OCI-LY1 (cell line): ENCODE measurements at regions not wholly inside any gene's neighbourhood (a gene's known extent, or its start where the extent isn't known, plus 50 kb on each side); places are given as distances from the start of the nearest gene placed in this dataset.

Source experiments
- H2AFZ ChIP-seq: fragments of 200-600 bp; sonication (generic), shearing (Covaris generic); 2 replicates; pipeline ENCODE4 v1.6.0; 2014; ENCODE audit warnings: antibody characterized with exemption, mild to moderate bottlenecking, low read length
- H3F3A ChIP-seq: fragments of 200-600 bp; sonication (generic), shearing (Covaris generic); 2 replicates; pipeline ENCODE4 v1.6.0; 2014; ENCODE audit warnings: mild to moderate bottlenecking, antibody characterized with exemption, low read length, moderate library complexity; ENCODE audit not compliant: insufficient read depth
- H3K27ac ChIP-seq: fragments of 200-600 bp; sonication (generic); 2 replicates; pipeline ENCODE4 v1.5.1; 2014; ENCODE audit warnings: low read length, mixed run types, mild to moderate bottlenecking, low read depth; ENCODE audit not compliant: poor library complexity, severe bottlenecking
- H3K27me3 ChIP-seq: fragments of 200-600 bp; sonication (generic); 2 replicates; pipeline ENCODE4 v1.6.0; 2014; ENCODE audit warnings: antibody characterized with exemption, mild to moderate bottlenecking, low read length, moderate library complexity; ENCODE audit not compliant: insufficient read depth
- H3K36me3 ChIP-seq: fragments of 200-600 bp; sonication (generic); 2 replicates; pipeline ENCODE4 v1.6.1; 2014; ENCODE audit warnings: mild to moderate bottlenecking, antibody characterized with exemption, low read length, moderate library complexity, mixed read lengths; ENCODE audit not compliant: insufficient read depth
- H3K4me1 ChIP-seq: fragments of 200-600 bp; sonication (generic); 2 replicates; pipeline ENCODE4 v1.5.1; 2014; ENCODE audit warnings: mild to moderate bottlenecking, low read length, moderate library complexity; ENCODE audit not compliant: insufficient read depth, severe bottlenecking
- H3K4me2 ChIP-seq: fragments of 200-600 bp; sonication (generic), shearing (Covaris generic); 2 replicates; pipeline ENCODE4 v1.6.1; 2014; ENCODE audit warnings: low read length
- H3K4me3 ChIP-seq: fragments of 200-600 bp; sonication (generic); 2 replicates; pipeline ENCODE4 v1.5.1; 2014; ENCODE audit warnings: low read length, low read depth, mild to moderate bottlenecking, mixed read lengths; ENCODE audit not compliant: poor library complexity, severe bottlenecking
- H3K79me2 ChIP-seq: fragments of 200-600 bp; shearing (Covaris generic); 2 replicates; pipeline ENCODE4 v1.6.1; 2016; ENCODE audit warnings: mixed run types, low read length, mixed read lengths; ENCODE audit not compliant: insufficient read depth
- H3K9ac ChIP-seq: fragments of 200-600 bp; sonication (generic), shearing (Covaris generic); 2 replicates; pipeline ENCODE4 v1.6.1; 2014; ENCODE audit warnings: mild to moderate bottlenecking, low read length, mixed read lengths
- H3K9me2 ChIP-seq: fragments of 200-600 bp; sonication (generic), shearing (Covaris generic); 2 replicates; pipeline ENCODE4 v1.6.1; 2014; ENCODE audit warnings: low read depth, mild to moderate bottlenecking, low read length, mixed read lengths
- H3K9me3 ChIP-seq: fragments of 200-600 bp; shearing (Covaris generic); 2 replicates; pipeline ENCODE4 v1.6.1; 2014; ENCODE audit warnings: low read length, mixed read lengths
- H4K20me1 ChIP-seq: fragments of 200-600 bp; sonication (generic), shearing (Covaris generic); 2 replicates; pipeline ENCODE4 v1.6.0; 2016; ENCODE audit warnings: mild to moderate bottlenecking, low read length; ENCODE audit not compliant: insufficient read depth
- CTCF ChIP-seq: fragments of 200-600 bp; sonication (generic), shearing (Covaris generic); IDR thresholded peaks from 2 replicates; pipeline ENCODE4 v1.5.1; 2017; ENCODE audit warnings: mild to moderate bottlenecking, antibody characterized with exemption, low read length, moderate library complexity, mixed read lengths
- EZH2 ChIP-seq: fragments of 200-600 bp; sonication (generic), shearing (Covaris generic); IDR thresholded peaks from 2 replicates; pipeline ENCODE4 v1.8.0; 2017; ENCODE audit warnings: borderline replicate concordance, mixed run types, mild to moderate bottlenecking, antibody characterized with exemption, low read length, moderate library complexity, mixed read lengths

DNA sequence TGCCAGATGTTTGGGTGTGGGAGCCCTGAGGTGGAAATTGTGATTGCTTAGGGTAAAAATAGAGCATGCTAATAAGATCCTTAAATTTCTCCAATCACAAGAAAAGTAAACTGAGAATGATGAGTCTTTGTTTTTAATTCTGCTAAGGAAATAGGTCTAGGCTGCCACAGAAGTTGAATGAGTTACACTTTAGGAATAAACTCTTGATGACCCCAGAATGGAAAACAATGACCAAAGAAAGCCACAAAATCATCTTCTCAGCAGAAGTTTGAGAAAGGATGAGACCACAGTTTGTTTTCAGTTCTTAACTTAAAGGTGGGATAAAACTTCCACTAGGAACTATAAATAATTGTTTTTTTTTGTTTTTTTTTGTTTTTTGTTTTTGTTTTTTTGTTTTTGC is 164.6 kb upstream of the BCL6 start:
- Histone ChIP-seq H3F3A (no peaks in the 10 kb centered on the region), H4K20me1 (no peaks in the 10 kb centered on the region), H3K27ac (peak overlapping the region; percentile 16), H2AFZ (no peak overlapping the region), H3K4me3 (no peak overlapping the region), H3K79me2 (no peaks in the 10 kb centered on the region), H3K4me2 (no peak overlapping the region; the same call in 1 of the 2 replicates), H3K36me3 (no peaks in the 10 kb centered on the region), H3K9me3 (no peaks in the 10 kb centered on the region), H3K4me1 (peaks cover 94% of the 10 kb centered on the region), H3K27me3 (no peaks in the 10 kb centered on the region), H3K9me2 (no peaks in the 10 kb centered on the region), H3K9ac (no peak overlapping the region)
- no peak for TF ChIP-seq CTCF
- TF ChIP-seq EZH2: no peak

GRCh38 chr3:187912007-187912406 is 166.7 kb upstream of the BCL6 start:
- H4K20me1 ChIP-seq: no peaks in the 10 kb centered on the region
- peaks cover 94% of the 10 kb centered on the region for H3K4me1 ChIP-seq
- H3F3A ChIP-seq: no peaks in the 10 kb centered on the region
- TF ChIP-seq EZH2: no peak
- TF ChIP-seq CTCF: no peak
- no peak overlapping the region for H3K4me2 ChIP-seq
- no peaks in the 10 kb centered on the region for H3K9me3 ChIP-seq
- H3K9me2 ChIP-seq: no peaks in the 10 kb centered on the region
- H3K79me2 ChIP-seq: no peaks in the 10 kb centered on the region
- no peak overlapping the region for H3K9ac ChIP-seq
- no peaks in the 10 kb centered on the region for H3K27me3 ChIP-seq
- H3K36me3 ChIP-seq: no peaks in the 10 kb centered on the region
- H3K27ac ChIP-seq: peak overlapping the region; percentile 8
- H2AFZ ChIP-seq: no peak overlapping the region
- no peak overlapping the region for H3K4me3 ChIP-seq

GRCh38 chr3:187913617-187914033 is 168.4 kb upstream of the BCL6 start:
- Histone ChIP-seq H3F3A (peaks cover 6% of the 10 kb centered on the region; the same call in 1 of the 2 replicates), H3K79me2 (no peaks in the 10 kb centered on the region), H2AFZ (no peak overlapping the region), H3K36me3 (no peaks in the 10 kb centered on the region), H3K9me3 (no peaks in the 10 kb centered on the region), H3K4me2 (peak overlapping the region; percentile 36), H4K20me1 (no peaks in the 10 kb centered on the region), H3K27me3 (no peaks in the 10 kb centered on the region), H3K9me2 (no peaks in the 10 kb centered on the region), H3K9ac (peak overlapping the region; percentile 53; the same call in 1 of the 2 replicates), H3K27ac (peak overlapping the region; percentile 96), H3K4me1 (peaks cover 96% of the 10 kb centered on the region), H3K4me3 (no peak overlapping the region)
- TF ChIP-seq CTCF (no peak), EZH2 (no peak)
